Testis (tissue), 2 donors: ENCODE measurements at regions not wholly inside any gene's neighbourhood (a gene's known extent, or its start where the extent isn't known, plus 50 kb on each side); places are given as distances from the start of the nearest gene placed in this dataset.

ENCODE experiments used
- DNase-seq: peaks from one replicate; pipeline ENCODE4 v3.0.0-alpha.2; 2019
- H3K27ac ChIP-seq, 2 donors: fragments of 200-600 bp; sonication (generic); one replicate each; pipeline ENCODE4 v1.5.1; 2019
- H3K27me3 ChIP-seq: fragments of 200-600 bp; sonication (generic); one replicate; pipeline ENCODE4 v1.5.1; 2019
- H3K36me3 ChIP-seq: fragments of 200-600 bp; sonication (generic); one replicate; pipeline ENCODE4 v1.5.1; 2017; ENCODE audit warnings: low read depth; ENCODE audit errors: missing control alignments
- H3K4me1 ChIP-seq: fragments of 200-600 bp; sonication (generic); one replicate; pipeline ENCODE4 v1.5.1; 2019
- H3K4me3 ChIP-seq, 2 donors: fragments of 200-600 bp; sonication (generic); one replicate each; pipeline ENCODE4 v1.5.1; 2017 to 2019
- H3K9me3 ChIP-seq: fragments of 200-600 bp; sonication (generic); one replicate; pipeline ENCODE4 v1.5.1; 2017
- POLR2A ChIP-seq: fragments of 450-650 bp; IDR thresholded peaks from one replicate; pipeline ENCODE4 v1.6.1; 2017; ENCODE audit warnings: antibody characterized with exemption, mild to moderate bottlenecking, moderate library complexity
- WGBS, 2 donors: methylation state at CpG; one replicate each; pipeline ENCODE4 v1.1.5; 2018; 5-methylcytosine and 5-hydroxymethylcytosine counted together
- intact Hi-C: fragments of 100-400 bp; cut with DNase I; formaldehyde crosslinking; loops from one replicate; pipeline ENCODE4 v1.15.1; 2023; ENCODE audit warnings: low total_unique reads
- TF ChIP-seq, protein P1 (sequence below), 3 experiments: fragments of 450-650 bp in 2 of 3; fragments of 200-600 bp in 1 of 3; sonication (generic) in 1 of 3; IDR thresholded peaks; one replicate each; pipeline ENCODE4 v1.5.1; 2016 to 2019; ENCODE audit warnings: antibody characterized with exemption in 3 of 3, mild to moderate bottlenecking in 2 of 3, moderate library complexity in 1 of 3

- DNase-seq: no peak
- H3K9me3 ChIP-seq: no peaks in the 10 kb centered on the region
Measured at GRCh38 chr7:113775401-113775800, 143.4 kb downstream of the PPP1R3A start.

DNA sequence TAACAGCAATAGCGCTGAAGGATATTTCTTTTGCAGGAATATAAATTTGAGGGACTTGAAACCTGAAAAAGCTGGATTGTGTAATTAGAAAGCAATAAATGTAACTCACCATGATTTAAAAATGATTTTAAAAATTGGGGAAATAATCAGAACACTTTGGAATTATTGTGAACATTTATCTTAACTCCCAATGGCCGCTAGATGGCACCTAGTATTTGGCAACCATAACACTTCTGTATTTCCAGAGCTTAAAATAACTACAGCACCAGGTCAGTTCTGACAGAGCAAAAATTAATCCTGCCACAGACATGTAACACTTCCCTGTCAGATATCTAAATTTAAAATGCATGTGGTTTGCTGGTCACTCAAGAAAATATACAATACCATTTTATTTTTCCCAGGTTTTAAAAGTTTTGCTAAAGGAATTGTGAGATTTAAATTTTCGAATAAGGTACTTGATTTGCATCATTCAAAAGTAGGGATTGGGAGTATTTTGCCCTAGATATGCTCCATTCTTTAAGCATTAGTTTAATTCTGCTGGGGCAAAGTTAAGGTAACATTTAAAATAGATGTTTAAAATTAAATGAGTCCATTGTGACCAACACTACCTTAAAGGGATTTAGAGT is 144.5 kb downstream of the PPP1R3A start:
- WGBS, 2 donors: 49 to 57% methylated on average over 3 of the region's 3 CpGs
- H3K27me3 ChIP-seq: no peaks in the 10 kb centered on the region
- no peaks in the 10 kb centered on the region for H3K4me1 ChIP-seq
- DNase-seq: peak; percentile 24
- H3K27ac ChIP-seq: no peak overlapping the region
- no peaks in the 10 kb centered on the region for H3K9me3 ChIP-seq
- no peak overlapping the region for H3K4me3 ChIP-seq
- no peaks in the 10 kb centered on the region for H3K36me3 ChIP-seq
- intact Hi-C loops: no loop called here
- TF ChIP-seq, protein P1, sequence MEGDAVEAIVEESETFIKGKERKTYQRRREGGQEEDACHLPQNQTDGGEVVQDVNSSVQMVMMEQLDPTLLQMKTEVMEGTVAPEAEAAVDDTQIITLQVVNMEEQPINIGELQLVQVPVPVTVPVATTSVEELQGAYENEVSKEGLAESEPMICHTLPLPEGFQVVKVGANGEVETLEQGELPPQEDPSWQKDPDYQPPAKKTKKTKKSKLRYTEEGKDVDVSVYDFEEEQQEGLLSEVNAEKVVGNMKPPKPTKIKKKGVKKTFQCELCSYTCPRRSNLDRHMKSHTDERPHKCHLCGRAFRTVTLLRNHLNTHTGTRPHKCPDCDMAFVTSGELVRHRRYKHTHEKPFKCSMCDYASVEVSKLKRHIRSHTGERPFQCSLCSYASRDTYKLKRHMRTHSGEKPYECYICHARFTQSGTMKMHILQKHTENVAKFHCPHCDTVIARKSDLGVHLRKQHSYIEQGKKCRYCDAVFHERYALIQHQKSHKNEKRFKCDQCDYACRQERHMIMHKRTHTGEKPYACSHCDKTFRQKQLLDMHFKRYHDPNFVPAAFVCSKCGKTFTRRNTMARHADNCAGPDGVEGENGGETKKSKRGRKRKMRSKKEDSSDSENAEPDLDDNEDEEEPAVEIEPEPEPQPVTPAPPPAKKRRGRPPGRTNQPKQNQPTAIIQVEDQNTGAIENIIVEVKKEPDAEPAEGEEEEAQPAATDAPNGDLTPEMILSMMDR (IDR thresholded peaks at IDR 0.05): peak; percentile 26 to 39 (median 31)
- no peak for TF ChIP-seq POLR2A

More at GRCh38 chr7:113775401-113775800, 143.4 kb downstream of the PPP1R3A start:
- no peaks in the 10 kb centered on the region for H3K4me1 ChIP-seq
- intact Hi-C loops: no loop called here
- H3K4me3 ChIP-seq: no peak overlapping the region
- H3K36me3 ChIP-seq: no peaks in the 10 kb centered on the region
- no peaks in the 10 kb centered on the region for H3K27me3 ChIP-seq
- no peak overlapping the region for H3K27ac ChIP-seq
- no peak for TF ChIP-seq POLR2A
- TF ChIP-seq, protein P1 (IDR thresholded peaks at IDR 0.05): no peak
- WGBS, 2 donors: 58 to 67% methylated on average over 1 of the region's 1 CpG

- Histone ChIP-seq H3K9me3 (no peaks in the 10 kb centered on the region), H3K27me3 (no peaks in the 10 kb centered on the region), H3K4me3 (no peak overlapping the region), H3K27ac (no peak overlapping the region), H3K4me1 (no peaks in the 10 kb centered on the region), H3K36me3 (no peaks in the 10 kb centered on the region)
- WGBS, 2 donors: 69 to 86% methylated on average over 6 to 12 of the region's 12 CpGs
- intact Hi-C loops: no loop called here
- no peak for TF ChIP-seq POLR2A
- TF ChIP-seq, protein P1 (IDR thresholded peaks at IDR 0.05): no peak
- no peak for DNase-seq
Measured at GRCh38 chr7:113770146-113770738, 148.6 kb downstream of the PPP1R3A start.

GRCh38 chr7:113768387-113768786 is 150.4 kb downstream of the PPP1R3A start:
- no peaks in the 10 kb centered on the region for H3K4me1 ChIP-seq
- no peak overlapping the region for H3K4me3 ChIP-seq
- H3K27ac ChIP-seq: no peak overlapping the region
- intact Hi-C loops: no loop called here
- H3K9me3 ChIP-seq: no peaks in the 10 kb centered on the region
- H3K36me3 ChIP-seq: no peaks in the 10 kb centered on the region
- WGBS, 2 donors: 30 to 32% methylated on average over 1 of the region's 1 CpG
- no peak for TF ChIP-seq POLR2A
- TF ChIP-seq, protein P1 (IDR thresholded peaks at IDR 0.05): no peak
- no peaks in the 10 kb centered on the region for H3K27me3 ChIP-seq
- no peak for DNase-seq
